Liver (tissue), 3 donors: ENCODE measurements at regions not wholly inside any gene's neighbourhood (a gene's known extent, or its start where the extent isn't known, plus 50 kb on each side); places are given as distances from the start of the nearest gene placed in this dataset.
"Not testable (repeated sequence)": the region's sequence is repeated elsewhere in the genome, so short reads cannot be mapped to it uniquely, and the experiment has no call there.

Source experiments
- NR2F2 ChIP-seq: IDR thresholded peaks from 2 replicates; pipeline ENCODE4 v1.6.1; 2016; ENCODE audit warnings: antibody characterized with exemption
- TF ChIP-seq, protein P1 (sequence below): fragments of 150-350 bp; IDR thresholded peaks from 2 replicates; pipeline ENCODE4 v1.5.1; 2017; ENCODE audit warnings: improper control_type of control experiment, low read depth, low read length; ENCODE audit not compliant: missing input control
- donor health status: healthy.
- donor health status: healthy.

- TF ChIP-seq, protein P1, sequence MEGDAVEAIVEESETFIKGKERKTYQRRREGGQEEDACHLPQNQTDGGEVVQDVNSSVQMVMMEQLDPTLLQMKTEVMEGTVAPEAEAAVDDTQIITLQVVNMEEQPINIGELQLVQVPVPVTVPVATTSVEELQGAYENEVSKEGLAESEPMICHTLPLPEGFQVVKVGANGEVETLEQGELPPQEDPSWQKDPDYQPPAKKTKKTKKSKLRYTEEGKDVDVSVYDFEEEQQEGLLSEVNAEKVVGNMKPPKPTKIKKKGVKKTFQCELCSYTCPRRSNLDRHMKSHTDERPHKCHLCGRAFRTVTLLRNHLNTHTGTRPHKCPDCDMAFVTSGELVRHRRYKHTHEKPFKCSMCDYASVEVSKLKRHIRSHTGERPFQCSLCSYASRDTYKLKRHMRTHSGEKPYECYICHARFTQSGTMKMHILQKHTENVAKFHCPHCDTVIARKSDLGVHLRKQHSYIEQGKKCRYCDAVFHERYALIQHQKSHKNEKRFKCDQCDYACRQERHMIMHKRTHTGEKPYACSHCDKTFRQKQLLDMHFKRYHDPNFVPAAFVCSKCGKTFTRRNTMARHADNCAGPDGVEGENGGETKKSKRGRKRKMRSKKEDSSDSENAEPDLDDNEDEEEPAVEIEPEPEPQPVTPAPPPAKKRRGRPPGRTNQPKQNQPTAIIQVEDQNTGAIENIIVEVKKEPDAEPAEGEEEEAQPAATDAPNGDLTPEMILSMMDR = not testable (repeated sequence)
- not testable (repeated sequence) for TF ChIP-seq NR2F2
These were observed 609.5 kb downstream of the DNAH5 start for GRCh38 chr5:13335026-13335425.
